UCSD-AML1 (cell line): ENCODE measurements at regions not wholly inside any gene's neighbourhood (a gene's known extent, or its start where the extent isn't known, plus 50 kb on each side); places are given as distances from the start of the nearest gene placed in this dataset.
"Not testable (repeated sequence)": the region's sequence is repeated elsewhere in the genome, so short reads cannot be mapped to it uniquely, and the experiment has no call there.

Experiments
- DNase-seq: peaks from one replicate; lab custom pipeline; 2025; ENCODE audit not compliant: unreplicated experiment; lab: John Stamatoyannopoulos, UW

DNA sequence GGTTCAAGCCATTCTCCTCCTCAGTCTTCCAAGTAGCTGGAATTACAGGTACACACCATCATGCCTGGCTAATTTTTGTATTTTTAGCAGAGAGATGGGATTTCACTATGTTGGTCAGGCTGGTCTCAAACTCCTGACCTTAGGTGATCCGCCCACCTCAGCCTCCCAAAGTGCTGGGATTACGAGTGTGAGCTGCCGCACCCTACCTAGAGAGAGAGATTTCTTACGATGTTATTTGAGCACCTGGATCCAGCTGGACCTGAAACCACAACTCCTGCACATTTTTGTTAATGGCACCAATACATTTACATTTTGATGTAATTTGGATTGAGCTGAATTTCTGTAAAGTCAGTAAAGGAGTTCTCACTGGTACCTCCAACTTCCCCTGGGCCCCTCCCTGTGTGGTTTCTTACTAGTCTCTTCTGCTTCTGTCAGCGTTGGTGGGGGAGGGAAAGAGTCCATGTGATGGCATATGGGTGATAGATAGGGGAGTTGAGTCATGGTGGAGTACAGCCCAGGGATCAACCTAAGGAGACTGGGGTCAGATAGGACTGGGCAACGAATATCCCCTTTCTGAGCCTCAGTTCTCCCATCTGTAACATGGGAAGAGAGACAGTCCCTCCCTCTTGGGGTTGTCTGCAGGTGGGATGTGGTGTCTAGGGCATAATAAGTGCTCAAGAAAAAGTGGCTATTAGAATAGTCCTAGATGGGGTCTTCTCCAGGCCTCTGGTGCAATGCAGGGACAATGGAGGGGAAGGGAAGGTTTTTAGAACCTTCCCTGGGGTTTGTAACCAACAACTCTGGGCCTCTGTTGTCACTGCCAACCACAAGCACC is 83.3 kb upstream of the MED13L start:
- DNase-seq = no peak

DNA sequence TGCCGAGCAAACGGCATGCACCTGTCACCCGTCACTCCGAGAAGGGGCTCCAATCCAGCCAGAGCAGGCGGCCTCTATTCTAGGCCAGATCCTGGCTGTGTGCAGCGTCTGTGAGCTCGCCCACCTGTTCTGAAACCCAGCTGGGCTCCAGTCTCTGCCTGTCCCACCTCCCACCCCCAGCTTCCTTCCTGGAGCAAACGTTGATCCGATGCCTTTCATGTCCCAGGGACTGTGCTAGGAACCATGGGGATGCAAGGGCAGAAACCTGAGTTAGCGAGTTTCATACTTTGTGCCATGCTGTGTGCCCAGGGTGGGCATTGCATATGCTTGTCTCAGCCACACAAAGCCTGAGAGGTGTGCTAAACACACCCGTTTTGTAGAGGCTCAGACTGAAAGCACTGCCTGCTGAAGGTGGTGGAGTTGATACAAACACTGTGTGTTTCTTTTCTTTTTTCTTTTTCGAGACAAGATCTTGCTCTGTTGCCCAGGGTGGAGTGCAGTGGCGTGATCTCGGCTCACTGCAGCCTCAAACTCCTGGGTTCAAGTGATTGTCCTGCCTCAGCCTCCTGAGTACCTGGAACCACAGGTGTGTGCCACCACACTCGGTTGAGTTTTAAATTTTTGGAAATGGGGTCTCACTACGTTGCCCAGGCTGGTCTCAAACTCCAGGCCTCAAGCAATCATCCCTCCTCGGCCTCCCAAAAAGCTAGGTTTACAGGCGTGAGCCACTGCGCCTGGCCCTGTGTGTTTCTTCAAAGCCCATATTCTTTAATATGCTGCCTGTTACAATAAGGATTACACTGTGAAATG is 84.1 kb upstream of the MED13L start:
- DNase-seq = no peak

DNA sequence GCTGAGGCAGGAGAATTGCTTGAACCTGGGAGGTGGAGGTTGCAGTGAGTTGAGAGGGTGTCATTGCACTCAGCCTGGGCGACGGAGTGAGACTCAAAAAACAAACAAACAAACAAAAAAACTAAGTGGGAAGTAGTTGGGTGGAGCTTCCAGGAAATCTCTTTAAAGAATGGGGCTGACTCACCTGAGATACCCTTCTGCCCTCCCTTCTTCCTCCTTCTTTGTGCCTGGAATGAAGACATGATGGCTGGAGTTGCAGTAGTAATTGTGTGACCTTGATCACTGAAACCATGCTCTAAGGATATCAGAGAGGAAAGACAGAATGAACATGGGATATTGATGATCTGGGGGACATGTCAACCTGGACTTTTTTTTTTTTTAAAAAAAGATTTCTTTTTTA is 87.6 kb upstream of the MED13L start:
- DNase-seq = no peak

- no peak for DNase-seq
Measured at GRCh38 chr12:116365606-116366455, 88.3 kb upstream of the MED13L start.

DNA sequence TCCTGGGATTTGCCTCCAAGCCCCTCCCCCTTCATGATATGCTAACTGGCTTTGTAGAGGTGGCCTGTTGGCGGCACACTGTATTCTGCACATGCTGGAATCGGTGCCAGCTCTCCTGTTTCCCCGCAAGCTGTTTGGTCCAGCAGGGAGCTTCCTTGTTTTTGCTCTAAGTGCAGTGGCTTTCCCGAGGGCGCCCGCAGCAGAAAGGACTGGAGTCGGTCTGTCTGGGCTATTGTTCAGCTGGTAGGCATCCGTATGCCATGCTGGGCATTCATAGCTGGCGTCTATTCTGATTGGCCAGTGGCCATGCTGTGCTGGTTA is 88.9 kb upstream of the MED13L start:
- DNase-seq = no peak

DNA sequence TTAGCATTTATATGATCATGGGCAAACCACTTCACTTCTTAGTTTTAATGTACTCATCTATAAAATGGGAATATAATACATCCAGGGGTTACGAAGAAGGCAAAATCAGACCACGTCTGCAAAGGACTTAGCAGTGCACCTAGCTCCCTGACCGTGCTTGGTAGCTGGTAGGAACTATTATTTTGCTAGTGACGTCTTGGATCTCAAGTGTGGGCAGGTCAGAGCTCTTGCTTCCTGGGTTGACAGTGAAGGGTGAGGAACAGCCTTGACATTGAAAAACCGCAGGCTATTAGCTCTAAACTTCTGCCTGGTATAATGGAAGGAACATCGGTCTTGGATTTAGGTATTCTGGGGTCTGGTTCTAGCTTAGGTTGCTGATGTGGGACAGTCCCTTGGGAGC is 89.3 kb upstream of the MED13L start:
- no peak for DNase-seq

GRCh38 chr12:116368196-116369194 is 91.0 kb upstream of the MED13L start:
- no peak for DNase-seq

GRCh38 chr12:116370004-116370404 is 92.5 kb upstream of the MED13L start:
- DNase-seq = no peak

DNA sequence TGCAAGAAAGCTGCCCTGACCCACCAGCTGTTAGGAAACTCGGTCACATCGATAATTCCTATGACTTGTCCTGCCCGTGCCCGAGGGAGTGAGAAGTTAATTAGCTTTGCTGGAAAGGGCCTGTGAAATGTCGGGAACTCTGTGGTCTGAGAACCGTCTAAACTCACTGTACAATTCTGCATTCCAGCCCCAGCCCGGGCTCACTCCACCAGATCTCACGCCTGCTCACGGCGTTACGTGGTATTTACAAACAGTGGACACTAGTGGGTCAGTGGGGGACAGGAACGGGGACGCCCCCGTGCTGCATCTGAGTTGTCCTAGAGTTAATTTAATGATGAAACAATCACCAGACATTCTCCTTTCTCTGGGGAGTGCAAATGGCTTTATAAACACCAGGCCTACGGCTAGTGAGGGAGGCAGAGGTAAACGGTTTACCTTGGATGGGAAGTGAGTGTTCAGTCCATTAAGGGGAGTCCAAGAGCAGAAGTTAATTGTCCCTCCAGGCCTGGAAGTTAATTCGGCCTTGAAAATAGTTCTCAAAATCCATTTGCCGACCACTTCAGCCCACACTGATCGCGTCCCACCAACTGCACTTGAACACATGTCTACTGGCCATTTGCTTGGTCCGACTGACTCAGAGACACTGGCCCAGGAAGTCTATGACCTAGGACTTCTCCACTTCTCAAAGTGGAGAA is 93.5 kb upstream of the MED13L start:
- no peak for DNase-seq

GRCh38 chr12:116372815-116373214 is 95.3 kb upstream of the MED13L start:
- DNase-seq = no peak

GRCh38 chr12:116373572-116374206 is 96.2 kb upstream of the MED13L start:
- no peak for DNase-seq

- DNase-seq = no peak
Measured at GRCh38 chr12:116374207-116374606, 96.7 kb upstream of the MED13L start.

DNA sequence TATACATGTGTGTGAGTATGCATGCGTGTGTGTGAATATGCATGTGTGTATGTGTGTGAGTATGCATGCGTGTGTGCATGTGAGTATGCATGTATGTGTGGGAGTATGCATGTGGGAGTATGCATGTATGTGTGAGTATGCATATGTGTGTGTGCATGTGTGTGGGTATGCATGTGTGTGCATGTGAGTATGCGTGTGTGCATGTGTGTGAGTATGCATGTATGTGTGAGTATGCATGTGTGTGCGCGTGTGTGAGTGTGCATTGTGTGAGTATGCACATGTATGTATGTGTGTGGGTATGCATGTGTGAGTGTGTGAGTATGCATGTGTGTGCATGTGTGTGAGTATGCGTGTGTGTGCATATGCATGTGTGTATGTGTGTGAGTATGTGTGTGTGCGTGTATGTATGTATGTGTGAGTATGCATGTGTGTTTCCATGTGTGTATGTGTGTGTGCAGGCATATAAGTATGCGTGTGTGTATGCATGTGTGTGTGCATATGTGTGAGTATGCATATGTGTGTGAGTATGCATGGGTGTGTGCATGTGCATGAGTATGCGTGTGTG is 97.9 kb upstream of the MED13L start:
- DNase-seq = no peak

- no peak for DNase-seq
Measured at GRCh38 chr12:116376354-116377193, 99.1 kb upstream of the MED13L start.

DNA sequence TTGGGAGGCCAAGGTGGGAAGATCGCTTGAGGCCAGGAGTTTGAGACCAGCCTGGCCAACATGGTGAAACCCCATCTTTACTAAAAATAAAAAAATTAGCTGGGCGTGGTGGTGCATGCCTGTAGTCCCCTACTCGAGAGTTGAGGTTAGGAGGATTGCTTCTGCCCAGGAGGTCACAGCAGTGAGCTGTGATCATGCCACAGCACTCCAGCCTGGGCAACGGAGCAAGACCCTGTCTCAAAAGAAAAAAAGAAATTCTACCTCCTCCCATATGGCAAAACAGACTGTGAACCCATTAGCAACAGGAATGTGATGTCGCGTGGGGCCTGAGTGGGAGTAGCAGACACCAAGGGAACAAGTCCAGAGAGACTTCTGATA is 99.7 kb upstream of the MED13L start:
- DNase-seq = not testable (repeated sequence)

GRCh38 chr12:116378002-116378401 is 100.5 kb upstream of the MED13L start:
- no peak for DNase-seq

DNA sequence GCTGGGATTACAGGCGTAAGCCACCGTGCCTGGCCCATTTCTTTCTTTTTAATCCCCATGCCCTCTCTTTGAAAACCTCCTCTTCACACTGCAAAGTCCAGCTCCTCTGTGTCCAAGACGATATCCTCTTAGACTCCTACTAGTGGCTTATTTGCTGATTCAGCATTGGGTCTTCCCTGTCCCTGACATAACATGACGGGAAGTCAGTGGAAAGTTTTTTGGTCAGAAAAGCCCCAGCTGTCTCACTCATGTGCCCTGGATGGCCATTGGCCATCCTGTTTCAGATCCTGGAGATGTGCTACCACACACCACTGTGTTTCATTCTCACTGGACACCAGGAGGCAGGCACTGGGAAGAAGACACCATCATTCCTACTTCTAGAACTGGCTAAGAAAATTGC is 102.6 kb upstream of the MED13L start:
- DNase-seq = no peak

DNA sequence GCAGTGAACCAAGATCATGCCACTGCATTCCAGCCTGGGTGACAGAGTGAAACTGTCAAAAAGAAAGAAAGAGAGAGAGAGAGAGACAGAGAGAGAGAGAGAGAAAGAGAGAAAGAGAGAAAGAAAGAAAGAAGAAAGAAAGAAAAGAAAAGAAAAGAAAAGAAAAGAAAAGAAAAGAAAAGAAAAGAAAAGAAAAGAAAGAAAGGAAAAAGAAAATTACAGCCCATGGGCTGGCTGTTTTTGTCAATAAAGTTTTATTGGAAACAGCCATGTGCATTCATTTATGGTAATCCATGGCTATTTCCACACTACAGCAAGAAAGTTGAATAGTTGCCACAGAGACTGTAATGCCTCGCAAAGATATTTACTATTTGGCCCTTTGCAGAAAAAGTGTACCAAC is 103.2 kb upstream of the MED13L start:
- not testable (repeated sequence) for DNase-seq
